Erythroblast (primary cell): ENCODE measurements at regions not wholly inside any gene's neighbourhood (a gene's known extent, or its start where the extent isn't known, plus 50 kb on each side); places are given as distances from the start of the nearest gene placed in this dataset.
"Not testable (repeated sequence)": the region's sequence is repeated elsewhere in the genome, so short reads cannot be mapped to it uniquely, and the experiment has no call there.

Experiments used
- DNase-seq, 2 experiments: peaks; one replicate each; lab custom pipeline; 2025; lab: John Stamatoyannopoulos, UW
- GATA1 ChIP-seq: IDR thresholded peaks from 2 replicates; pipeline ENCODE4 v1.6.1; 2011; ENCODE audit warnings: low read depth, mild to moderate bottlenecking, control low read depth, low read length, moderate library complexity
- POLR2A ChIP-seq: IDR thresholded peaks from 2 replicates; pipeline ENCODE4 v1.6.1; 2011; ENCODE audit warnings: mild to moderate bottlenecking, low read length

- DNase-seq: no peak
Observed at GRCh38 chr14:41549821-41550607, 56.7 kb upstream of the LRFN5 start.

GRCh38 chr14:41549282-41549681 lies 57.4 kb upstream of the LRFN5 start:
- TF ChIP-seq POLR2A (no peak), GATA1 (no peak)
- DNase-seq: no peak

More at GRCh38 chr14:41549821-41550607, 56.7 kb upstream of the LRFN5 start:
- no peak for TF ChIP-seq GATA1
- TF ChIP-seq POLR2A: no peak

GRCh38 chr14:41548666-41549065 lies 58.0 kb upstream of the LRFN5 start:
- DNase-seq: no peak

GRCh38 chr14:41541333-41541732 lies 65.3 kb upstream of the LRFN5 start:
- DNase-seq: no peak
- no peak for TF ChIP-seq POLR2A
- TF ChIP-seq GATA1: no peak

More at GRCh38 chr14:41548666-41549065, 58.0 kb upstream of the LRFN5 start:
- TF ChIP-seq GATA1 (no peak), POLR2A (no peak)

DNA sequence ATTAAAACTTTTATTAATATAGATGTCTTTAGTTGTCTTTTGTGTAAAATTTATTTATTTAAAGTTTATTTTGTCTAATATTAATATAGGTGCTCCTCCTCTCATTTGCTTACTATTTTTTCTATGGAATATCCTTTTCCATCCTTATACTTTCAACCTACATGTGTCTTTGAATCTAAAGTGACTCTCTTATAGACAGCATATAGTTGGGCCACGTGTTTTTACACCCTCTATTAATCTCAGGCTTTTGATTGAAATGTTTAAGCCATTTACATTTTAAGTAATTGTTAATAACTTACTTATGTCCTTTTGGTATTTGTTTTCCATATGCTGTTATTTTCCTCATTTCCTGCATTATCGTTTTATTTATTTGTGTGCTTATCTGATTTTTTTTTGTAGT lies 74.4 kb upstream of the LRFN5 start:
- no peak for TF ChIP-seq POLR2A
- no peak for TF ChIP-seq GATA1
- DNase-seq: no peak

GRCh38 chr14:41521891-41522290 lies 84.8 kb upstream of the LRFN5 start:
- no peak for DNase-seq
- TF ChIP-seq GATA1: no peak
- no peak for TF ChIP-seq POLR2A

DNA sequence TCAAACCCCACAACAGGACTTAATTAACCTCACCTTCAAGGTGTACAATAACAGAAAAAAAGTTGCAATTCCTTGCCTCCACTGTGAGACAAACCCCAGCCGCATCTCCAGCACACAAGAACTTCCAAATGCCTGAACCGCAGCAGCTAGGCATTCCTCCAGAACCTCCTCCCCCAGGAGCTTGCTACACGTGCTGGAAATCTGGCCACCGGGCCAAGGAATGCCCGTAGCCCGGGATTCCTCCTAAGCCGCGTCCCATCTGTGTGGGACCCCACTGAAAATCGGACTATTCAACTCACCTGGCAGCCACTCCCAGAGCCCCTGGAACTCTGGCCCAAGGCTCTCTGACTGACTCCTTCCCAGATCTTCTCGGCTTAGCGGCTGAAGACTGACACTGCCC lies 88.6 kb upstream of the LRFN5 start:
- DNase-seq: not testable (repeated sequence)

GRCh38 chr14:41506552-41506951 lies 100.1 kb upstream of the LRFN5 start:
- TF ChIP-seq POLR2A (no peak), GATA1 (no peak)
- DNase-seq: no peak

DNA sequence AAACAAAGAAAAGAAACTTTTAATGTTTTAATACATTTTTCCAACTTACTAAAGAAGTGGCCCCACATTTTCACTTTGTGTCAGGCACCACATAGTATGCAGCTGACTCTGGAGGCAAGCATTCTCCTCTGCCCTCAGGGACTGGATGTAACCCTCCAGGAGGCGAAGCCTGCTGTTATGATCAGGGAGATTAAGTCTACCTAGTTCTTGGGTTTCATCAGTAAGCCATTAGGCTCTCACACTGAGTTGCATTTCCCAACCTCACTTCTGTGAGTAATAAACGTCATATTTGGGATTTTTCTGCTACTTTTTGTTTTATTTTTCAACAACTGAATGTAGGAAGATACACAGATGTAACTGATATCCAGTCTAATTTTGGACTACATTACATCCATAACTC lies 101.2 kb upstream of the LRFN5 start:
- DNase-seq: no peak
- TF ChIP-seq GATA1 (no peak), POLR2A (no peak)

DNA sequence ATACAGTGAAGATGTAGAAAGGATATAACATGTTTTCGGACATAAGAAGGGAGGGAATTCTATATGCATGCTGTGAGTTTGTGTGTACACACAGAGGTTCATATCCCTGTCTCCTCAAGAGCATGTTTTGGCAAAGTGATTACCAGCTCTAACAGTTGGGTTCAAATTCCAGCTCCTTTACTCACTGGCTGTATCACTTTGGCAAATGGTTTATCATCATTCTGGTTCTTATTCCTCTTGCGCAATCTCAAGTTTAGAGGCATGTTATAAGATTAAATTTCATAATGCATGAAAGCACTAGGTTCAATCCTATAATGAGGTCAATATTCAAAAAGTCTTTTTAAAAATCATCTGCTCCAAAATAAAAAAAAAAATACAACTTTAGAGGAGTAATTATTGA lies 107.7 kb upstream of the LRFN5 start:
- TF ChIP-seq POLR2A (no peak), GATA1 (no peak)
- DNase-seq: no peak

- no peak for TF ChIP-seq POLR2A
- TF ChIP-seq GATA1: no peak
- no peak for DNase-seq
Observed at GRCh38 chr14:41490323-41490722, 116.4 kb upstream of the LRFN5 start.

DNA sequence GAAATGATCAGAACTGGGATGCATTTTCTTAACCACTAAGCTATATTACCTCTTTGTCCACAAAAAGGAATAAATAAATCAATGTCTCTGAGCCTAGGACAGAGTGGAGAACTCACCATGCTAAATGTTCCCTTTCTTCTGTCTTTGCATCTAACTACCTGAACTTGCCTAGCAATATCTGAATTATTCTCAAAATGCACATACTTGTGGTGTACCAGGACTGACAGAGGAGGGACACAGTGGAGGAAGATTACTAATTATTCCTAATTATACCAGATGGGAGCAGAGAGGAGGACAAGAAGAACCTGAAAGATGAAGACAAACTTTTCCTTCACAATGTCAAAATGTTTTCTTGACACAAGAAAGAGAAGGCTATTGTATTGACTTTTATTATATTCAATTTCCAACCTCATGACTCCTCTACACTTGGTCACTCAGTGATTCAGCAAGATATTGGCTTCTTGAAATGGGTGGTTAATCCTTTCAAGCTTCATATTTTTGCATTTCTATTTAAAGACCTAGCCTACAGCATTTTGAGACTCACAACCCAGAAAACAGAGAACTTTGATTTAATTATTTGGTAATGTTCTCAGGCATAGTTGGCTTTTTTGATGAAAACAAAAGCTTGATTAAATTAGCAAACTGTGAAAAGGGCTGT lies 117.2 kb upstream of the LRFN5 start:
- TF ChIP-seq POLR2A: no peak
- no peak for TF ChIP-seq GATA1
- no peak for DNase-seq

DNA sequence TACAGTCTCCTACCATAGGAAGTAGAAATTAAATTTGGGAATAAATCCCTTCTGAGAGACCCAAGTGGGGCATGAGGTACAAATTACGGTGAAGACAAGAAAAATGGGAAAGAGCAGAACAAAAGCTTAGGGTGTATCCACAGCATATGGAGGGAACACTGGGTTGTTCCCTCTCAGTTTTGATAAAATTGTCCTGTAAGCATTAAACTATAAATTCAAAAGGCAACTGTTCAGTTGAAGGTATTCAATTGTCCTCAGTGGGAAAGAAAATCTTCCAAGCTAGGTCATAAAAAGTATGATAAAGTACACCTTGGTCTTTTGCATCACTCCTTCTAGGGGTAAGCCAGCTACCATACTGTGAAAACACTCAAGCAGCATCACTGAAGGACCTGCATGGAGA lies 118.3 kb upstream of the LRFN5 start:
- no peak for TF ChIP-seq POLR2A
- DNase-seq: no peak

DNA sequence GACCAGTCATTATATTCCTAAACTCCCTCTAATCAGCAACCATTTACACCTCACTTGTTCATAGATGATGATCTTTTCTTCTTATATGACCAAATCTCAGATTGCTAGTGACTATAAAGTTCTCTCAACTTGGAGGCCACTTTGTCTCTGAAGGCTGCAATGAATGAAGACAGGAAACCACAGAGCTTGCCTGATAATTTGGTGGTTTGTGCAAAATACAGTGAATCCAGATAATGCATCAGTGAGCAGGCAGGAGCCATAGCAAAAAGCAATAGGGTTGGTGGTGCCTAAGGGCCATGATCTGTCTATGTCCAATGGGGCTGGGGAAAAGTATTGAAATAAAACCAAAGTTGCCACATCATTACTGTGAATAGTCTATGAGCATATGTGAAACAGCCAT lies 123.8 kb upstream of the LRFN5 start:
- TF ChIP-seq POLR2A (no peak), GATA1 (no peak)

GRCh38 chr14:41476526-41476925 lies 130.2 kb upstream of the LRFN5 start:
- TF ChIP-seq GATA1 (no peak), POLR2A (no peak)
- DNase-seq: no peak

More for the DNA sequence above, 123.8 kb upstream of the LRFN5 start:
- no peak for DNase-seq
